Keratinocyte (primary cell): ENCODE measurements at regions not wholly inside any gene's neighbourhood (a gene's known extent, or its start where the extent isn't known, plus 50 kb on each side); places are given as distances from the start of the nearest gene placed in this dataset.

ENCODE experiments used
- DNase-seq: peaks from one replicate; pipeline ENCODE4 v3.0.0-alpha.2; 2011; ENCODE audit warnings: low read depth, missing footprints, low spot score
- FAIRE-seq: peaks from 2 replicates; lab custom pipeline; 2011; peaks lifted over from hg19 to GRCh38; lab: Jason Lieb, UNC
- H2AFZ ChIP-seq: 2 replicates; pipeline ENCODE4 v1.6.0; 2012; ENCODE audit warnings: low read length, control low read depth, inconsistent platforms; ENCODE audit not compliant: control insufficient read depth
- H3K27ac ChIP-seq: 2 replicates; pipeline ENCODE4 v1.5.1; 2011; ENCODE audit warnings: low read length; ENCODE audit not compliant: control insufficient read depth, insufficient read depth
- H3K27me3 ChIP-seq: 3 replicates; pipeline ENCODE4 v1.6.0; 2011; ENCODE audit warnings: low read length; ENCODE audit not compliant: control insufficient read depth, insufficient read depth; ENCODE audit errors: extremely low read depth
- H3K36me3 ChIP-seq, 2 experiments: 2 replicates in 1 of 2; 3 replicates in 1 of 2; pipeline ENCODE4 v1.5.1; 2011; ENCODE audit warnings: low read length in 2 of 2, mild to moderate bottlenecking in 1 of 2; ENCODE audit not compliant: control insufficient read depth in 2 of 2, insufficient read depth in 2 of 2; ENCODE audit errors: extremely low read depth in 1 of 2
- H3K4me1 ChIP-seq: 3 replicates; pipeline ENCODE4 v1.5.1; 2011; ENCODE audit warnings: low read length; ENCODE audit not compliant: control insufficient read depth, insufficient read depth; ENCODE audit errors: extremely low read depth
- H3K4me2 ChIP-seq: 3 replicates; pipeline ENCODE4 v1.6.0; 2011; ENCODE audit warnings: low read depth, low read length; ENCODE audit not compliant: control insufficient read depth, insufficient read depth; ENCODE audit errors: extremely low read depth
- H3K4me3 ChIP-seq, 3 experiments: fragments of 200-600 bp in 1 of 3; sonication (generic) in 1 of 3; 2 replicates in 2 of 3; 3 replicates in 1 of 3; pipeline ENCODE4 v1.5.1; 2011 to 2016; ENCODE audit warnings: low read length in 3 of 3, mild to moderate bottlenecking in 3 of 3, control low read depth in 2 of 3, inconsistent platforms in 1 of 3, low read depth in 1 of 3, mixed read lengths in 1 of 3, mixed run types in 1 of 3, moderate library complexity in 1 of 3; ENCODE audit not compliant: control insufficient read depth in 2 of 3, insufficient read depth in 2 of 3; ENCODE audit errors: extremely low read depth in 1 of 3
- H3K79me2 ChIP-seq: 2 replicates; pipeline ENCODE4 v1.6.0; 2012; ENCODE audit warnings: low read length; ENCODE audit not compliant: control insufficient read depth, insufficient read depth
- H3K9ac ChIP-seq: 3 replicates; pipeline ENCODE4 v1.6.0; 2011; ENCODE audit warnings: low read length; ENCODE audit not compliant: control insufficient read depth, insufficient read depth; ENCODE audit errors: extremely low read depth
- H3K9me1 ChIP-seq: 3 replicates; pipeline ENCODE4 v1.6.0; 2011; ENCODE audit warnings: low read length; ENCODE audit not compliant: control insufficient read depth, insufficient read depth; ENCODE audit errors: extremely low read depth
- H3K9me3 ChIP-seq: 2 replicates; pipeline ENCODE4 v1.5.1; 2012; ENCODE audit warnings: low read depth, low read length; ENCODE audit not compliant: control insufficient read depth
- H4K20me1 ChIP-seq: 3 replicates; pipeline ENCODE4 v1.6.0; 2011; ENCODE audit warnings: low read length; ENCODE audit not compliant: control insufficient read depth, insufficient read depth; ENCODE audit errors: extremely low read depth
- EZH2 ChIP-seq: IDR thresholded peaks from one replicate; pipeline ENCODE4 v1.6.1; 2012; ENCODE audit warnings: inconsistent platforms, mild to moderate bottlenecking, low read length, moderate library complexity
- dilution Hi-C: fragments of 300-500 bp; cut with MboI; formaldehyde crosslinking; loops from one replicate; pipeline ENCODE4 v1.7.0; 2020; ENCODE audit warnings: low sequenced_read_pairs; ENCODE audit not compliant: extremely low pct_ligation_motif_present
- TF ChIP-seq, protein P1 (sequence below), 3 experiments: IDR thresholded peaks in 1 of 3; conservative IDR thresholded peaks in 1 of 3; optimal IDR thresholded peaks in 1 of 3; 2 replicates in 2 of 3; 3 replicates in 1 of 3; pipeline versions ENCODE3 to v1.5.1; 2011; ENCODE audit warnings: low read length in 3 of 3, mild to moderate bottlenecking in 3 of 3, moderate library complexity in 2 of 3, control low read depth in 1 of 3, inconsistent platforms in 1 of 3; ENCODE audit not compliant: insufficient read depth in 2 of 3; ENCODE audit errors: extremely low read depth in 1 of 3

DNA sequence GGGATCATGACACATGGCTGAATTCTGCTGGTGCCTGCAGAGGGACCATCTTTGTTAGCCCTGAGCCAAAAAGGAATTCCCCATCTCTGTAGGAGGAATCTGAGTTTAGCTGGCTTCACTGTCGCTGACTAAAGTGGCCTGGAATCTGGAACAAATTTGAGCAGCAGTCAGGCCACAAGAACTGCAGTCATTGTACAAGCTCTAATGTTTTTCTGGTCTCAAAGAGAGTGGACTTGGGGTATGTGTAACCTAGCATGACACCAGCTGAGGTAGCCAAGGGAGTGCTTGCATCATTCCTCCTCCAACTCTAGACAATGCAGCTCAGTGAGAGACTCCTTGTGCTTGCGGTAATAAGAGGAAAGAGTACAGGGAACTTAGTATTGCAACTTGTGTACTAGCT, 539.1 kb upstream of the LRRTM4 start:
- Histone ChIP-seq H3K4me2 (no peak overlapping the region), H3K4me3 (no peak overlapping the region), H3K27me3 (no peaks in the 10 kb centered on the region), H2AFZ (no peak overlapping the region), H3K4me1 (no peaks in the 10 kb centered on the region), H3K36me3 (no peaks in the 10 kb centered on the region), H3K9me1 (no peaks in the 10 kb centered on the region), H3K27ac (no peak overlapping the region), H4K20me1 (no peaks in the 10 kb centered on the region), H3K79me2 (no peaks in the 10 kb centered on the region), H3K9ac (no peak overlapping the region), H3K9me3 (peaks cover 2% of the 10 kb centered on the region)
- TF ChIP-seq, protein P1, sequence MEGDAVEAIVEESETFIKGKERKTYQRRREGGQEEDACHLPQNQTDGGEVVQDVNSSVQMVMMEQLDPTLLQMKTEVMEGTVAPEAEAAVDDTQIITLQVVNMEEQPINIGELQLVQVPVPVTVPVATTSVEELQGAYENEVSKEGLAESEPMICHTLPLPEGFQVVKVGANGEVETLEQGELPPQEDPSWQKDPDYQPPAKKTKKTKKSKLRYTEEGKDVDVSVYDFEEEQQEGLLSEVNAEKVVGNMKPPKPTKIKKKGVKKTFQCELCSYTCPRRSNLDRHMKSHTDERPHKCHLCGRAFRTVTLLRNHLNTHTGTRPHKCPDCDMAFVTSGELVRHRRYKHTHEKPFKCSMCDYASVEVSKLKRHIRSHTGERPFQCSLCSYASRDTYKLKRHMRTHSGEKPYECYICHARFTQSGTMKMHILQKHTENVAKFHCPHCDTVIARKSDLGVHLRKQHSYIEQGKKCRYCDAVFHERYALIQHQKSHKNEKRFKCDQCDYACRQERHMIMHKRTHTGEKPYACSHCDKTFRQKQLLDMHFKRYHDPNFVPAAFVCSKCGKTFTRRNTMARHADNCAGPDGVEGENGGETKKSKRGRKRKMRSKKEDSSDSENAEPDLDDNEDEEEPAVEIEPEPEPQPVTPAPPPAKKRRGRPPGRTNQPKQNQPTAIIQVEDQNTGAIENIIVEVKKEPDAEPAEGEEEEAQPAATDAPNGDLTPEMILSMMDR (optimal IDR thresholded peaks at IDR 0.05 in 1 of 3, IDR thresholded peaks at IDR 0.05 in 1 of 3, conservative IDR thresholded peaks at IDR 0.05 in 1 of 3; ENCODE audit: extremely low read depth in 1 of 3, insufficient read depth in 2 of 3, low read length in 3 of 3), result no peak
- no peak for TF ChIP-seq EZH2
- dilution Hi-C loops, result no loop called here
- no peak for FAIRE-seq
- no peak for DNase-seq

DNA sequence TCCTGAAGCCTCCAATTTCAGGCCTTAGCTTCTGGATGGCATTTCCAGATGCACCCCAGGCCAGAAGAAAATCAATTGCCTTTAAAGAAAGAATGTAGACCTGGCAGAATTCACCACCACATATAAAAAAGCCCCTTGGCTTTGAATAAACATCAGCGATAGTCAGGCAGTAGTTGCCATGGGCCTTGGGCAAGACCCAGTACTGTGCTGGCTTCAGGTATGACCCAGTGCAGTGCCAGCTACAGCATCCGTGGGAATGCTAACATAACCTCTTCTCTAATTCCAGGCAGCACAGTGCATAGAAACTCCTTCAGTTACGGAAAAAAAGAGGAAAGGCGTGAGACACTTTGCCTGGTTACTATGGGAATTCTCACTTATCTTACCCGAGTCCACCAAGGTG, 539.6 kb upstream of the LRRTM4 start:
- Histone ChIP-seq H3K4me2 (no peak overlapping the region), H3K9ac (no peak overlapping the region), H4K20me1 (no peaks in the 10 kb centered on the region), H3K27ac (no peak overlapping the region), H3K9me1 (no peaks in the 10 kb centered on the region), H3K27me3 (no peaks in the 10 kb centered on the region), H3K36me3 (no peaks in the 10 kb centered on the region), H3K4me3 (no peak overlapping the region), H3K9me3 (peaks cover 2% of the 10 kb centered on the region), H2AFZ (no peak overlapping the region), H3K4me1 (no peaks in the 10 kb centered on the region), H3K79me2 (no peaks in the 10 kb centered on the region)
- no peak for FAIRE-seq
- dilution Hi-C loops, result no loop called here
- DNase-seq, result no peak
- TF ChIP-seq, protein P1 (optimal IDR thresholded peaks at IDR 0.05 in 1 of 3, IDR thresholded peaks at IDR 0.05 in 1 of 3, conservative IDR thresholded peaks at IDR 0.05 in 1 of 3; ENCODE audit: extremely low read depth in 1 of 3, insufficient read depth in 2 of 3, low read length in 3 of 3), result no peak
- no peak for TF ChIP-seq EZH2
